ENCODE measurements at regions not wholly inside any gene's neighbourhood (a gene's known extent, or its start where the extent isn't known, plus 50 kb on each side); places are given as distances from the start of the nearest gene placed in this dataset.

GRCh38 chr4:130563889-130564418 lies 1468.0 kb downstream of the C4orf33 start (continued):
- TF ChIP-seq ZNF592 (IDR thresholded peaks at IDR 0.05) (no peak), POLR2A (IDR thresholded peaks at IDR 0.05; ENCODE audit: low read depth, low read length) (no peak), MTA2 (IDR thresholded peaks at IDR 0.05; ENCODE audit: low read depth) (no peak), NFIC (IDR thresholded peaks at IDR 0.05; ENCODE audit: low read depth, low read length) (no peak), IRF3 (IDR thresholded peaks at IDR 0.05) (no peak)

GRCh38 chr4:130568746-130569145 lies 1472.8 kb downstream of the C4orf33 start:
- no peak for FAIRE-seq
- no TSS peak for BruUV-seq (replicated peaks)
- ATAC-seq, result no peak
- SMC1A ChIA-PET (ENCODE audit: uncharacterized antibody, unreplicated experiment), result interaction anchor here (0.7 to 1.0 kb wide), 2 partner anchors 22 to 128 kb away, joined by 3 read pairs; no protein-coding TSS in a partner anchor
- Histone ChIP-seq H3K9ac (ENCODE audit: control insufficient read depth, insufficient read depth, low read length) (no peak overlapping the region), H3K9me3 (replicated peaks; ENCODE audit: control insufficient read depth, insufficient read depth, low read length) (no peaks in the 10 kb centered on the region), H3K4me2 (ENCODE audit: control insufficient read depth, insufficient read depth) (no peak overlapping the region), H3K36me3 (ENCODE audit: control insufficient read depth in 2 of 2, insufficient read depth in 2 of 2, low read length in 1 of 2) (no peaks in the 10 kb centered on the region), H2AFZ (ENCODE audit: control insufficient read depth, low read depth, low read length) (no peak overlapping the region), H3K4me3 (no peak overlapping the region), H3K27me3 (replicated peaks in 1 of 2; ENCODE audit: control insufficient read depth in 2 of 2, insufficient read depth in 2 of 2, low read length in 1 of 2) (no peaks in the 10 kb centered on the region), H3K79me2 (ENCODE audit: control insufficient read depth, insufficient read depth, low read length) (no peaks in the 10 kb centered on the region), H3K27ac (ENCODE audit: control insufficient read depth, insufficient read depth) (no peak overlapping the region), H4K20me1 (ENCODE audit: control insufficient read depth, insufficient read depth) (no peaks in the 10 kb centered on the region), H3K4me1 (ENCODE audit: control insufficient read depth, insufficient read depth, low read length) (no peaks in the 10 kb centered on the region)
- CTCF ChIA-PET, result no interaction called here
- WGBS (ENCODE audit: insufficient coverage, insufficient replicate concordance, low lambda C conversion rate, missing lambda C conversion rate), result 0% methylated on average over 1 of the region's 1 CpG
- DNase-seq (ENCODE audit: low read depth, low spot score), result no peak
- RAD21 ChIA-PET (ENCODE audit: unreplicated experiment), result no interaction called here
- intact Hi-C loops (cut with micrococcal nuclease; ENCODE audit: unreplicated experiment) (no loop called here), in situ Hi-C loops (cut with MboI) (no loop called here)
- POLR2A ChIA-PET, result no interaction called here
- TF ChIP-seq GATAD2B (conservative IDR thresholded peaks at IDR 0.05; ENCODE audit: low read depth) (no peak), ZNF207 (IDR thresholded peaks at IDR 0.05; ENCODE audit: borderline replicate concordance) (no peak), ESRRA (IDR thresholded peaks at IDR 0.05; ENCODE audit: low read length) (no peak), NBN (IDR thresholded peaks at IDR 0.05) (no peak), IRF3 (IDR thresholded peaks at IDR 0.05) (no peak), TCF3 (IDR thresholded peaks at IDR 0.05; ENCODE audit: borderline replicate concordance, insufficient read depth, low read depth, low read length) (no peak), RELA (IDR thresholded peaks at IDR 0.05; ENCODE audit: borderline replicate concordance, partially characterized antibody) (no peak), RUNX3 (IDR thresholded peaks at IDR 0.05; ENCODE audit: low read length) (no peak), BCL3 (IDR thresholded peaks at IDR 0.05; ENCODE audit: borderline replicate concordance, insufficient read depth, low read depth, low read length, poor library complexity, severe bottlenecking) (no peak), MEF2B (IDR thresholded peaks at IDR 0.05; ENCODE audit: partially characterized antibody, poor library complexity, severe bottlenecking) (no peak), CHD4 (IDR thresholded peaks at IDR 0.05) (no peak)

Data from GM12878 (cell line).